ENCODE measurements at regions not wholly inside any gene's neighbourhood (a gene's known extent, or its start where the extent isn't known, plus 50 kb on each side); places are given as distances from the start of the nearest gene placed in this dataset.
"Not testable (repeated sequence)": the region's sequence is repeated elsewhere in the genome, so short reads cannot be mapped to it uniquely, and the experiment has no call there.

DNA sequence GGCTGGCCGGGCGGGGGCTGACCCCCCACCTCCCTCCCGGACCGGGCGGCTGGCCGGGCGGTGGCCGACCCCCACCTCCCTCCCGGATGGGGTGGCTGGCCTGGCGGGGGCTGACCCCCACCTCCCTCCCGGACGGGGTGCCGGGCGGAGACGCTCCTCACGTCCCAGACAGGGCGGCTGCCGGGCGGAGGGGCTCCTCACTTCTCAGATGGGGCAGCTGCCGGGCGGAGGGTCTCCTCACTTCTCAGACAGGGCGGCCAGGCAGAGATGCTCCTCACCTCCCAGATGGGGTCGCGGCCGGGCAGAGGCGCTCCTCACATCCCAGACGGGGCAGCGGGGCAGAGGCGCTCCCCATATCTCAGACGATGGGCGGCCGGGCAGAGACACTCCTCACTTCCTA is 965.8 kb upstream of the DEFB115 start:
- not testable (repeated sequence) for H3K9me3 ChIP-seq (ENCODE audit: control insufficient read depth, low read length); H3K36me3 ChIP-seq (ENCODE audit: control insufficient read depth, insufficient read depth, low read length); H3K27ac ChIP-seq (ENCODE audit: insufficient read depth, low read length, poor library complexity, severe bottlenecking); H3K4me1 ChIP-seq (ENCODE audit: control insufficient read depth, insufficient read depth, low read length, poor library complexity, severe bottlenecking); H3K27me3 ChIP-seq (replicated peaks; ENCODE audit: control insufficient read depth, insufficient read depth, low read length, poor library complexity, severe bottlenecking); H3K4me3 ChIP-seq (ENCODE audit: insufficient read depth, low read depth, low read length, poor library complexity, severe bottlenecking); DNase-seq

DNA sequence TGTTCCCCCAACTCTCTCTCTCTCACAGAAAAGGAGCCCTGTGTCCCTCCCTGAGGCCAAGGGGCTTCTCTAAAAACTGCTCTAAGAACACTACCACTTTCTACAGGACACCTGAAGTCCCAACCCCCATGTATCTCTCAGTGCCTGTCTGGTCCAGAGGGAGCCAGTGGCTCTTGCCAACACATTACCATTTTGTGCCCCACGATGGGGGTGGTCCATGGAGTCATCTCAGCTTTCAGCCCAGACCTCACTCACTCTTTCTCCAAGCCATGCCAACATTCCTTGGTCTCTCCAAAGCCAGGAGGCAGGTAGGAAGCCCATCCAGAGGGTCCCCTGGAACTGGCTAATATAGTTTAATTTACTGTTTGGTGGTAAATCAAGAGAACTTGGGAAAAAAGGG is 962.1 kb upstream of the DEFB115 start:
- H3K4me1 ChIP-seq (ENCODE audit: control insufficient read depth, insufficient read depth, low read length, poor library complexity, severe bottlenecking); H3K36me3 ChIP-seq (ENCODE audit: control insufficient read depth, insufficient read depth, low read length); H3K4me3 ChIP-seq (ENCODE audit: insufficient read depth, low read depth, low read length, poor library complexity, severe bottlenecking); H3K9me3 ChIP-seq (ENCODE audit: control insufficient read depth, low read length); DNase-seq; H3K27me3 ChIP-seq (replicated peaks; ENCODE audit: control insufficient read depth, insufficient read depth, low read length, poor library complexity, severe bottlenecking); H3K27ac ChIP-seq (ENCODE audit: insufficient read depth, low read length, poor library complexity, severe bottlenecking): not testable (repeated sequence)

DNA sequence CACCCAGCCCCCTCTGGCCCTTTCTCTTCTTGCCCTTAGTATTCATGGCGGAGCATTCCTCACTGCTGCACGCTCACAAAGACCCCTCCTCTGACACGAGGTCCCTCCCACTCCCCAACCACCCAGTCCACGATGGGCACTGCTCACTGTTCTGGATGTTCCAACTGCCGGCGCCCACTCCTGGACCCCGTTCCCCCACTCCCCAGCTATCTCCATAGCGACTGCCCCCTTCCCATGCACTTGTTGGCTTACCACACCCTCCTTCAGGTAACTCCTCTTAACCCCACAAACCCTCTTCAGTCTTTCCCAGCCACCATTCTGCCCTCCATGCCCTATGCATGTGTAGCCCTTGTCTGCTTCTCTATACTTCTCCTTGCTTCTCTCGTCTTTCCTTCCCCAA is 961.5 kb upstream of the DEFB115 start:
- H3K27ac ChIP-seq (ENCODE audit: insufficient read depth, low read length, poor library complexity, severe bottlenecking); DNase-seq; H3K4me3 ChIP-seq (ENCODE audit: insufficient read depth, low read depth, low read length, poor library complexity, severe bottlenecking); H3K27me3 ChIP-seq (replicated peaks; ENCODE audit: control insufficient read depth, insufficient read depth, low read length, poor library complexity, severe bottlenecking); H3K9me3 ChIP-seq (ENCODE audit: control insufficient read depth, low read length); H3K36me3 ChIP-seq (ENCODE audit: control insufficient read depth, insufficient read depth, low read length); H3K4me1 ChIP-seq (ENCODE audit: control insufficient read depth, insufficient read depth, low read length, poor library complexity, severe bottlenecking): not testable (repeated sequence)

DNA sequence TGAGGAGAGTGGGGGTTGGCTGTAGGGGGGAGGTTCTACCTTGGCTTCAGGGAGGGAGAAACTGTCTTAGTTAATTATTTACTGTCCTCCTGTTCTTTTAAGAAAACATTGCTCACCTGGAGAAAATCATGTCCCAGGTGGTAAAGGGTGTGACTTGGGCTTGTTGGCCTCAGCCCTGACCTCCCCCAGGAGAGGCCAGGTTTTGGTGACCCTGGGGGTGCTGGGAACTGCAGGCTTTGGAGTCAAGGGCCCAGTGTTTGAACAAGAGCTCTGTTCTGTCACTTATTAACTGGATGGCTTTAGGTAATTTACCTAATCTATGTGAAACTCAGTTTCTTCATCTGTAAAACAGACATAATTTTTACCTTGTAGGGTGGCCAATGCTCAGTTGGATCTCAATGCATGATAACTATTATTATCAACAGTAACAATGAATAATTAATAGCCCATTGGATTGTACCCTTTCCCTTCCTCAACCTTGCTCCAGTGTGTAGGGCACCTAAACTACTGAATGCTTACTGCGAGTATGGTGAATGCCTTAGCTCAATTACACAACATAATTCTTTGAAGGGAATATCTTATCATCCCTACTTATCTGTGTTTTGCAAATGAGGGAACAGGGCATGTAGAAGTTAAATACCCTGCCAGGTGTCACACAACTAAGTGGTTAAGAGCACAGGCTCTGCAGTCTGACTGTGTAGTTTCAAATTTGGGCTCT is 959.4 kb upstream of the DEFB115 start:
- not testable (repeated sequence) for H3K4me3 ChIP-seq (ENCODE audit: insufficient read depth, low read depth, low read length, poor library complexity, severe bottlenecking); H3K4me1 ChIP-seq (ENCODE audit: control insufficient read depth, insufficient read depth, low read length, poor library complexity, severe bottlenecking); H3K9me3 ChIP-seq (ENCODE audit: control insufficient read depth, low read length); H3K27me3 ChIP-seq (replicated peaks; ENCODE audit: control insufficient read depth, insufficient read depth, low read length, poor library complexity, severe bottlenecking); DNase-seq; H3K36me3 ChIP-seq (ENCODE audit: control insufficient read depth, insufficient read depth, low read length); H3K27ac ChIP-seq (ENCODE audit: insufficient read depth, low read length, poor library complexity, severe bottlenecking)

DNA sequence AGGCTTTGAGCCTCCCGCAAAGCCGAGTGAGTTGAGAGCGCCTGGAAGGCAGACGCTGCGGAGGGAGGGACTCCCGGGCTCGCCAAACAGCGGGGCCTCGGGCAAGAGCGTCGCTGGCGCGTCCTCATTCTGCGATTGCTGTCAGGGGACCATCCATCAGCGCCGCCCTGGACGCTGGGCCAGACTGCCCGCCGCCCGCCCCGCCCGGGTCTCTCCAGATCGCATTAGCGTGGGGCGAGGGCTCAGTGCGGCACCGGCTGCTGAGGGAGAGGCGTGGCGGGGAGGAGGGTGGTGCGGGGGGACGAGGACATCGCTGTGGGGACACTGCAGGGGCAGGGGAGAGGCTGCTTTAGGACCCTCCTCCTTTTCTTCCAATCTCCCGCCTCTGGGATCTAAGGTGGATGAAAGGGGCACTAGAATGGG is 957.2 kb upstream of the DEFB115 start:
- DNase-seq; H3K4me3 ChIP-seq (ENCODE audit: insufficient read depth, low read depth, low read length, poor library complexity, severe bottlenecking); H3K27ac ChIP-seq (ENCODE audit: insufficient read depth, low read length, poor library complexity, severe bottlenecking); H3K27me3 ChIP-seq (replicated peaks; ENCODE audit: control insufficient read depth, insufficient read depth, low read length, poor library complexity, severe bottlenecking); H3K9me3 ChIP-seq (ENCODE audit: control insufficient read depth, low read length); H3K4me1 ChIP-seq (ENCODE audit: control insufficient read depth, insufficient read depth, low read length, poor library complexity, severe bottlenecking); H3K36me3 ChIP-seq (ENCODE audit: control insufficient read depth, insufficient read depth, low read length): not testable (repeated sequence)

DNA sequence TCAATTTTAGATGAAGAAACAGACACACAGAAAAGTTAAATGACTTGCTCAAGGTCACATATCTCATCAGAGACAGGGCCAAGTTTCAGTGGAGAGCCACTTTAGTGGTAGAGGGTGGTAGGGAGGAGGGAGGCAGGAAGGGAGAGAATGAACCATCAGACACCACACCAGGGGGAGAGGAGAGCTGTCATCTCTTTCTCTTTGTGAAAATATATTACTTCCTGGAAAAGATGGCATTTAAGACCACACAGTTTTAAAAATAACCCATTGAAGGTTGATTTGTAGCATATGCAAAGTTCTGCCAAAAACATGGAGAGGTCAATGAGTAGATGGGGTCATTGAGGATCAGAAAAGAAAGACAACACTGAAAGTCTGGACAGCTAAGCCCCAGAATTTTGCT is 954.7 kb upstream of the DEFB115 start:
- H3K4me3 ChIP-seq (ENCODE audit: insufficient read depth, low read depth, low read length, poor library complexity, severe bottlenecking); H3K27ac ChIP-seq (ENCODE audit: insufficient read depth, low read length, poor library complexity, severe bottlenecking); H3K4me1 ChIP-seq (ENCODE audit: control insufficient read depth, insufficient read depth, low read length, poor library complexity, severe bottlenecking); DNase-seq; H3K27me3 ChIP-seq (replicated peaks; ENCODE audit: control insufficient read depth, insufficient read depth, low read length, poor library complexity, severe bottlenecking); H3K9me3 ChIP-seq (ENCODE audit: control insufficient read depth, low read length); H3K36me3 ChIP-seq (ENCODE audit: control insufficient read depth, insufficient read depth, low read length): not testable (repeated sequence)

DNA sequence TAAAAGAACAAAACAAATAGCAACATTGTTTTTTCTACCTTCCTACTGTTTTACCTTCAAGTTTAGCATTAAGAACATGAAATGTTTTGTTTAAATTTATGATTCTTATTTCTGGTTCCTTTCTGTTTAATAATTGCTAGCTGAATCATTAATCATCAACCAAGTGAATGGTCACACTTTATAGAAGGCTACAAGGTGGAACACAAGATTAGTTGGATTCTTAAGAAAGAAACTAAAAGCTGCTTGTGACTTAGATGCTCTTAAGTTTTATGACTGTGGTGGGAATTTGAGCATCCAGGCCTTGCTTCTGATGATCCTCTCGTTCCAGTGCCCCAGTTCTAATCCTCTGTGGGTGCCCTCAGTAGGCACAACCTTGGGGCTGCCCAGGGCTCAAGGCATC is 947.5 kb upstream of the DEFB115 start:
- H3K9me3 ChIP-seq (ENCODE audit: control insufficient read depth, low read length), result not testable (repeated sequence)

DNA sequence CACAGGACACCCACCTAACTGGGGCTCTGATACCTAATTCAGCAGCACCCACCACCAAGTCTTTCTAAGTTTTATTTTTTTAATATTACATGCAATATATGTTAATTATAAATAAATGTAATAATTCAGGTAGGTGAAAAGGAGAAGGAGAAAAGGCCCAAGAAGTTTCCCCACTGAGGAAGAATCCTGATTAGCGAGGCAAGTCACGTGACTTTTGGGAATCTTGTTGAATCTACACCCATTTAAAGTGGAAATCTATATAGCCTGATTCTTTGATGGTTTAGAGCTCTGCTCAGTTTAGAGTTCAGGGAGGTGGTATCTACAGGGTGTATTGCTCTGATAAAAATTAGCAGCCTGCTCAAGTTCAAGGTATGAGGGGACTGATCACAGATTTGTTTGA is 947.1 kb upstream of the DEFB115 start:
- H3K27ac ChIP-seq (ENCODE audit: insufficient read depth, low read length, poor library complexity, severe bottlenecking); H3K27me3 ChIP-seq (replicated peaks; ENCODE audit: control insufficient read depth, insufficient read depth, low read length, poor library complexity, severe bottlenecking); H3K36me3 ChIP-seq (ENCODE audit: control insufficient read depth, insufficient read depth, low read length); DNase-seq; H3K9me3 ChIP-seq (ENCODE audit: control insufficient read depth, low read length); H3K4me1 ChIP-seq (ENCODE audit: control insufficient read depth, insufficient read depth, low read length, poor library complexity, severe bottlenecking); H3K4me3 ChIP-seq (ENCODE audit: insufficient read depth, low read depth, low read length, poor library complexity, severe bottlenecking): not testable (repeated sequence)

More for the DNA sequence above, 947.5 kb upstream of the DEFB115 start:
- H3K27me3 ChIP-seq (replicated peaks; ENCODE audit: control insufficient read depth, insufficient read depth, low read length, poor library complexity, severe bottlenecking); H3K4me1 ChIP-seq (ENCODE audit: control insufficient read depth, insufficient read depth, low read length, poor library complexity, severe bottlenecking); H3K4me3 ChIP-seq (ENCODE audit: insufficient read depth, low read depth, low read length, poor library complexity, severe bottlenecking); H3K27ac ChIP-seq (ENCODE audit: insufficient read depth, low read length, poor library complexity, severe bottlenecking); H3K36me3 ChIP-seq (ENCODE audit: control insufficient read depth, insufficient read depth, low read length); DNase-seq: not testable (repeated sequence)

DNA sequence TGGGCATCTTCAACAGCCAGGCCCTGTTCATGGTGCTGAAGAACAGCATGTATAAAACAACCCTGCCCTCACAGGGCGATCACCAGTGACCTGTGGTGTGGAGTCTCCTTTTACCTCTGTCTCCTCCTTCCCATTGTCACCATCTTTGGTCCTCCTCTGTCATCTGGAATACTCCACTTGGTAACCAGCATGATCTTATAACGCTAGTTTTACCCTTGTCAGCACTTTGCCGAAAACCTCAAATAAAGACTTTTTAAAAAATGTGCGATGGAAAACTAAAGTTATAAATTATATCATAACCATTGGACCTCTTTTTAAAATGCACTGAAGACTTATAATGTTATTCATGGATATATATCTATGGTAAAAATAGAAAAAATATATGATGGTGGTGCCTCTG is 945.2 kb upstream of the DEFB115 start:
- not testable (repeated sequence) for DNase-seq; H3K9me3 ChIP-seq (ENCODE audit: control insufficient read depth, low read length); H3K4me3 ChIP-seq (ENCODE audit: insufficient read depth, low read depth, low read length, poor library complexity, severe bottlenecking); H3K4me1 ChIP-seq (ENCODE audit: control insufficient read depth, insufficient read depth, low read length, poor library complexity, severe bottlenecking); H3K27ac ChIP-seq (ENCODE audit: insufficient read depth, low read length, poor library complexity, severe bottlenecking); H3K36me3 ChIP-seq (ENCODE audit: control insufficient read depth, insufficient read depth, low read length); H3K27me3 ChIP-seq (replicated peaks; ENCODE audit: control insufficient read depth, insufficient read depth, low read length, poor library complexity, severe bottlenecking)

DNA sequence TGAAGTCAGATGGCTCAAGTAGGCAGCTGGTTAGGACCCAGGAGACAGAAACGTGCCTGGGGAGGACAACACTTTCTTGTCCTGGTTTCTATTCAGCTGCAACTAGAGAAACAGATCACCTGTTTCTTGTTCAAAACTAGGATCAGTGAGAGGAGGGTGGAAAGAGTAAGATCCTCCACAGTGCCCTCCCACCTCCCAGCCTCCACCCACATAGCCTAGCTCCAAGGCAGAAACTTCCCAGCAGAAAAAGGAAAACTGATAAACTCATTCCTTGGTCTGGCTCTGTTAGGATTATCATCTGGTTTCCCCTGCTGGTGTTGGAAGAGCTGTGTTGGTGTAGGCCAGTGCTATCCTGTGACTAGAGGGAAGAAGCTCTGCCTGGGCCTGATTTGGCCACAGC is 943.8 kb upstream of the DEFB115 start:
- DNase-seq; H3K4me3 ChIP-seq (ENCODE audit: insufficient read depth, low read depth, low read length, poor library complexity, severe bottlenecking); H3K4me1 ChIP-seq (ENCODE audit: control insufficient read depth, insufficient read depth, low read length, poor library complexity, severe bottlenecking); H3K9me3 ChIP-seq (ENCODE audit: control insufficient read depth, low read length); H3K27me3 ChIP-seq (replicated peaks; ENCODE audit: control insufficient read depth, insufficient read depth, low read length, poor library complexity, severe bottlenecking); H3K36me3 ChIP-seq (ENCODE audit: control insufficient read depth, insufficient read depth, low read length); H3K27ac ChIP-seq (ENCODE audit: insufficient read depth, low read length, poor library complexity, severe bottlenecking): not testable (repeated sequence)

Measured in effector memory CD4-positive, alpha-beta T cell (primary cell).